ENCODE measurements at regions not wholly inside any gene's neighbourhood (a gene's known extent, or its start where the extent isn't known, plus 50 kb on each side); places are given as distances from the start of the nearest gene placed in this dataset.

DNA sequence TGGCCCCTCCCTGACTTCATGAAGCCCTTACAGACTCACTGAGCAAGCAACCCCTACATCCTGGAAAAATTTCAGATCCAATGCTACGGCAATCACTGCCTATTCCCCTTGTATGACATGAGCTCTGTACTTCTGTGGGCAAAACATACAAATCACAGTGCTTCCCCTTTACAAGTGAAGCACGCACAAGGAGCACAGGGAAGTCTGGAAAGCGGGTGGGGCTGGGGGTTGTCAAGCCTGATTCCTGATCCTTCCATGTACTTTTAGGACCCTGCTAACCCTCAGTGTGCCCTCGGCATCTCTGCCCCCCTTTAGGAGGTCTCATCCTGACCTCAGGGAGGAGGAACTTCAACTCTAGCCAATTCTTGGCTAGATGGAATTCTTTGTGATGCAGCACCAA, 405.7 kb upstream of the POU3F1 start:
- Histone ChIP-seq H3K36me3 (ENCODE audit: control insufficient read depth in 2 of 2, extremely low read depth in 1 of 2, insufficient read depth in 2 of 2, low read length in 2 of 2) (no peaks in the 10 kb centered on the region), H3K27me3 (ENCODE audit: control insufficient read depth in 2 of 2, insufficient read depth in 2 of 2, low read length in 2 of 2) (no peaks in the 10 kb centered on the region), H4K20me1 (replicated peaks; ENCODE audit: control insufficient read depth, extremely low read depth, insufficient read depth, low read length) (no peaks in the 10 kb centered on the region), H3K4me1 (ENCODE audit: control insufficient read depth, extremely low read depth, insufficient read depth, low read length) (peaks cover 8% of the 10 kb centered on the region), H3K4me3 (replicated peaks in 1 of 3; ENCODE audit: insufficient read depth in 1 of 3, low read depth in 1 of 3, low read length in 3 of 3) (no peak overlapping the region), H3K9ac (replicated peaks; ENCODE audit: extremely low read depth, insufficient read depth, low read length) (no peak overlapping the region), H3K79me2 (ENCODE audit: control insufficient read depth, insufficient read depth, low read length) (no peaks in the 10 kb centered on the region), H2AFZ (ENCODE audit: low read depth, low read length) (no peak overlapping the region), H3K9me3 (replicated peaks; ENCODE audit: control insufficient read depth, insufficient read depth, low read length) (no peaks in the 10 kb centered on the region), H3K4me2 (ENCODE audit: insufficient read depth, low read length) (no peak overlapping the region), H3K27ac (ENCODE audit: insufficient read depth, low read depth, low read length) (no peak overlapping the region), H3K9me1 (replicated peaks; ENCODE audit: control insufficient read depth, extremely low read depth, insufficient read depth, low read length) (no peaks in the 10 kb centered on the region)
- intact Hi-C loops (cut with micrococcal nuclease) (no loop called here), dilution Hi-C loops (cut with MboI; ENCODE audit: extremely low pct_ligation_motif_present, low sequenced_read_pairs) (no loop called here)
- DNase-seq (ENCODE audit: low read depth, low spot score) = no peak
- CTCF ChIA-PET = no interaction called here
- TF ChIP-seq POLR2AphosphoS5 (IDR thresholded peaks at IDR 0.05; ENCODE audit: insufficient read depth, low read depth, low read length) = no peak
- FAIRE-seq = no peak
- POLR2A ChIA-PET = no interaction called here
- no TSS peak for BruUV-seq (replicated peaks)

DNA sequence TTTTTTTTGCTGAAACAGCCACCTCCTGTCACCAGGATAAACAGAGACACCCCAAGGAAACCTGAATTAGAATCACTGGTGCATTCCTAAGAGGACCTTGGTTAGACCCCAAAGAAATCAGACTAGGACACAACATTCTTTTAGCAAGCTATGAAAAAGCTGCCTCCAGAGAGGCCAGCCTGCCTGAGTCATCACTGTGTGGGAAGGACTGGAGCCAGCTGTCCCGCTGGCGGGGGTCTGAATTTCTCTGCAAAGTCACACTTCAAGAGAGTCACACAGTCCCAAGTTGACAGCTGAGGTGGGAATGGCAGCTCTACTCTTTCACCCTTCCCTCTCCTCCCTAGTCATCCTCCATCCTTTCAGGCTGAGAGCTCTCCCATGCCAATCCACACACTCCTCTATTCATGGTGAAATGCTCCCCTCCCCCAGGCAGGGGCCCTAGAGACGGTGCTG, 405.0 kb upstream of the POU3F1 start:
- no TSS peak for BruUV-seq (replicated peaks)
- Histone ChIP-seq H3K27me3 (ENCODE audit: control insufficient read depth in 2 of 2, insufficient read depth in 2 of 2, low read length in 2 of 2) (no peaks in the 10 kb centered on the region), H3K9me3 (replicated peaks; ENCODE audit: control insufficient read depth, insufficient read depth, low read length) (no peaks in the 10 kb centered on the region), H3K9ac (replicated peaks; ENCODE audit: extremely low read depth, insufficient read depth, low read length) (no peak overlapping the region), H3K36me3 (ENCODE audit: control insufficient read depth in 2 of 2, extremely low read depth in 1 of 2, insufficient read depth in 2 of 2, low read length in 2 of 2) (no peaks in the 10 kb centered on the region), H3K4me3 (replicated peaks in 1 of 3; ENCODE audit: insufficient read depth in 1 of 3, low read depth in 1 of 3, low read length in 3 of 3) (no peak overlapping the region), H3K4me2 (ENCODE audit: insufficient read depth, low read length) (no peak overlapping the region), H4K20me1 (replicated peaks; ENCODE audit: control insufficient read depth, extremely low read depth, insufficient read depth, low read length) (no peaks in the 10 kb centered on the region), H3K4me1 (ENCODE audit: control insufficient read depth, extremely low read depth, insufficient read depth, low read length) (peaks cover 8% of the 10 kb centered on the region), H3K79me2 (ENCODE audit: control insufficient read depth, insufficient read depth, low read length) (no peaks in the 10 kb centered on the region), H3K9me1 (replicated peaks; ENCODE audit: control insufficient read depth, extremely low read depth, insufficient read depth, low read length) (no peaks in the 10 kb centered on the region), H2AFZ (ENCODE audit: low read depth, low read length) (no peak overlapping the region), H3K27ac (ENCODE audit: insufficient read depth, low read depth, low read length) (no peak overlapping the region)
- TF ChIP-seq POLR2AphosphoS5 (IDR thresholded peaks at IDR 0.05; ENCODE audit: insufficient read depth, low read depth, low read length) (no peak), POLR2A (IDR thresholded peaks at IDR 0.05; ENCODE audit: low read depth, low read length) (no peak), GATA2 (IDR thresholded peaks at IDR 0.05; ENCODE audit: insufficient read depth, insufficient read length, low read depth, low read length) (no peak), EZH2 (IDR thresholded peaks at IDR 0.05; ENCODE audit: borderline replicate concordance, low read depth, low read length, severe bottlenecking) (no peak), FOS (IDR thresholded peaks at IDR 0.05; ENCODE audit: borderline replicate concordance, insufficient read depth, low read length) (no peak), MYC (IDR thresholded peaks at IDR 0.05; ENCODE audit: low read depth, low read length) (no peak), JUN (IDR thresholded peaks at IDR 0.05; ENCODE audit: borderline replicate concordance, insufficient read depth, insufficient read length, low read depth) (no peak)
- TF ChIP-seq, protein P1, sequence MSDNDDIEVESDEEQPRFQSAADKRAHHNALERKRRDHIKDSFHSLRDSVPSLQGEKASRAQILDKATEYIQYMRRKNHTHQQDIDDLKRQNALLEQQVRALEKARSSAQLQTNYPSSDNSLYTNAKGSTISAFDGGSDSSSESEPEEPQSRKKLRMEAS (IDR thresholded peaks at IDR 0.05; ENCODE audit: insufficient read depth, insufficient read length) = no peak
- TF ChIP-seq, protein P2, sequence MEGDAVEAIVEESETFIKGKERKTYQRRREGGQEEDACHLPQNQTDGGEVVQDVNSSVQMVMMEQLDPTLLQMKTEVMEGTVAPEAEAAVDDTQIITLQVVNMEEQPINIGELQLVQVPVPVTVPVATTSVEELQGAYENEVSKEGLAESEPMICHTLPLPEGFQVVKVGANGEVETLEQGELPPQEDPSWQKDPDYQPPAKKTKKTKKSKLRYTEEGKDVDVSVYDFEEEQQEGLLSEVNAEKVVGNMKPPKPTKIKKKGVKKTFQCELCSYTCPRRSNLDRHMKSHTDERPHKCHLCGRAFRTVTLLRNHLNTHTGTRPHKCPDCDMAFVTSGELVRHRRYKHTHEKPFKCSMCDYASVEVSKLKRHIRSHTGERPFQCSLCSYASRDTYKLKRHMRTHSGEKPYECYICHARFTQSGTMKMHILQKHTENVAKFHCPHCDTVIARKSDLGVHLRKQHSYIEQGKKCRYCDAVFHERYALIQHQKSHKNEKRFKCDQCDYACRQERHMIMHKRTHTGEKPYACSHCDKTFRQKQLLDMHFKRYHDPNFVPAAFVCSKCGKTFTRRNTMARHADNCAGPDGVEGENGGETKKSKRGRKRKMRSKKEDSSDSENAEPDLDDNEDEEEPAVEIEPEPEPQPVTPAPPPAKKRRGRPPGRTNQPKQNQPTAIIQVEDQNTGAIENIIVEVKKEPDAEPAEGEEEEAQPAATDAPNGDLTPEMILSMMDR (IDR thresholded peaks at IDR 0.05; ENCODE audit: extremely low read depth in 1 of 2, insufficient read depth in 1 of 2, low read depth in 1 of 2, low read length in 2 of 2) = no peak
- ChIA-PET CTCF (no interaction called here), POLR2A (no interaction called here)
- intact Hi-C loops (cut with micrococcal nuclease) = no loop called here
- no peak for DNase-seq (ENCODE audit: low read depth, low spot score)
- no peak for FAIRE-seq
- dilution Hi-C loops (cut with MboI; ENCODE audit: extremely low pct_ligation_motif_present, low sequenced_read_pairs) = no loop called here
